H1 (cell line): ENCODE measurements at regions not wholly inside any gene's neighbourhood (a gene's known extent, or its start where the extent isn't known, plus 50 kb on each side); places are given as distances from the start of the nearest gene placed in this dataset.

Experiments used
- CTCF ChIA-PET: fragments of 300-600 bp; sonication (Branson Sonifier 250); formaldehyde crosslinking; loops from one replicate; lab custom pipeline; 2021; ENCODE audit not compliant: partially characterized antibody; lab: Charles Lee
- POLR2A ChIA-PET: fragments of 300-600 bp; sonication (Branson Sonifier 250); formaldehyde crosslinking; loops from one replicate; lab custom pipeline; 2021; ENCODE audit warnings: inconsistent platforms; ENCODE audit not compliant: partially characterized antibody; lab: Charles Lee
- DNase-seq, 2 experiments: peaks; one replicate each; pipeline versions ENCODE4 v3.0.0 to v3.0.0-alpha.2; 2010 to 2022; ENCODE audit warnings: low spot score in 2 of 2, low read depth in 1 of 2, mixed read lengths in 1 of 2
- FAIRE-seq: peaks from 2 replicates; lab custom pipeline; 2011; peaks lifted over from hg19 to GRCh38; lab: Jason Lieb, UNC
- H2AFZ ChIP-seq: 2 replicates; pipeline ENCODE4 v1.8.1; 2012; ENCODE audit warnings: low read length, inconsistent platforms
- H2AK5ac ChIP-seq: 2 replicates; pipeline ENCODE4 v1.6.1; 2013; ENCODE audit warnings: low read depth, low read length
- H2BK120ac ChIP-seq: replicated peaks from 2 replicates; pipeline ENCODE3; 2013; ENCODE audit warnings: low read depth, low read length, inconsistent platforms
- H2BK12ac ChIP-seq: 2 replicates; pipeline ENCODE4 v1.6.1; 2013; ENCODE audit warnings: low read depth, low read length
- H2BK15ac ChIP-seq: 2 replicates; pipeline ENCODE4 v1.6.1; 2013; ENCODE audit warnings: low read length
- H2BK20ac ChIP-seq: 2 replicates; pipeline ENCODE4 v1.6.1; 2013; ENCODE audit warnings: low read length
- H2BK5ac ChIP-seq: 2 replicates; pipeline ENCODE4 v1.6.1; 2013; ENCODE audit warnings: low read depth, low read length
- H3K14ac ChIP-seq: 2 replicates; pipeline ENCODE4 v1.6.1; 2013; ENCODE audit warnings: inconsistent platforms; ENCODE audit not compliant: insufficient read length
- H3K18ac ChIP-seq: 2 replicates; pipeline ENCODE4 v1.6.1; 2013; ENCODE audit warnings: low read length; ENCODE audit errors: extremely low read depth
- H3K23ac ChIP-seq: 2 replicates; pipeline ENCODE4 v1.6.1; 2013; ENCODE audit warnings: inconsistent platforms; ENCODE audit not compliant: insufficient read length
- H3K23me2 ChIP-seq: 2 replicates; pipeline ENCODE4 v1.6.1; 2013; ENCODE audit warnings: low read depth, low read length
- H3K27ac ChIP-seq: 2 replicates; pipeline ENCODE4 v1.6.1; 2011; ENCODE audit warnings: low read depth, low read length, inconsistent platforms
- H3K27me3 ChIP-seq, 4 experiments: replicated peaks in 1 of 4; 1 replicate in 1 of 4; 2 replicates in 3 of 4; pipeline versions ENCODE4 v1.6.1 to v1.8.1; 2011 to 2013; ENCODE audit warnings: low read length in 3 of 4, mild to moderate bottlenecking in 3 of 4, inconsistent platforms in 2 of 4, mixed read lengths in 2 of 4, moderate library complexity in 1 of 4; ENCODE audit not compliant: control insufficient read depth in 3 of 4, insufficient read depth in 3 of 4; ENCODE audit errors: extremely low read depth in 1 of 4
- H3K36me3 ChIP-seq, 4 experiments: 2 replicates each; pipeline versions ENCODE4 v1.6.1 to v1.8.1; 2011 to 2013; ENCODE audit warnings: mild to moderate bottlenecking in 4 of 4, low read length in 3 of 4, moderate library complexity in 2 of 4, control low read depth in 1 of 4, inconsistent platforms in 1 of 4; ENCODE audit not compliant: insufficient read depth in 4 of 4, control insufficient read depth in 2 of 4
- H3K4ac ChIP-seq: replicated peaks from 2 replicates; pipeline ENCODE3; 2013; ENCODE audit warnings: low read length, low read depth, mixed read lengths, inconsistent platforms; ENCODE audit not compliant: insufficient read length
- H3K4me1 ChIP-seq, 4 experiments: replicated peaks in 1 of 4; 1 replicate in 1 of 4; 2 replicates in 3 of 4; pipeline versions ENCODE4 v1.6.1 to v1.8.1; 2011 to 2013; ENCODE audit warnings: low read length in 3 of 4, inconsistent platforms in 2 of 4, mixed read lengths in 1 of 4; ENCODE audit not compliant: insufficient read depth in 4 of 4, control insufficient read depth in 3 of 4
- H3K4me2 ChIP-seq, 2 experiments: 2 replicates each; pipeline versions ENCODE4 v1.6.1 to v1.8.1; 2011 to 2013; ENCODE audit warnings: low read depth in 2 of 2, low read length in 2 of 2, control low read depth in 1 of 2, inconsistent platforms in 1 of 2, mild to moderate bottlenecking in 1 of 2; ENCODE audit not compliant: insufficient read depth in 1 of 2
- H3K4me3 ChIP-seq, 4 experiments: fragments of 200-600, 300-600 bp in 1 of 4; sonication (generic), shearing (Covaris generic), sonication (Bioruptor Twin) in 1 of 4; 2 replicates each; pipeline versions ENCODE4 v1.5.1 to v1.8.1; 2011 to 2016; ENCODE audit warnings: low read length in 4 of 4, low read depth in 3 of 4, control low read depth in 2 of 4, inconsistent platforms in 2 of 4, mild to moderate bottlenecking in 2 of 4, mixed read lengths in 1 of 4, moderate library complexity in 1 of 4; ENCODE audit not compliant: insufficient read depth in 2 of 4; ENCODE audit errors: extremely low read depth in 1 of 4
- H3K56ac ChIP-seq: replicated peaks from 2 replicates; pipeline ENCODE3; 2013; ENCODE audit warnings: low read depth, mild to moderate bottlenecking, mixed read lengths, low read length, inconsistent platforms; ENCODE audit not compliant: insufficient read length
- H3K79me1 ChIP-seq: 2 replicates; pipeline ENCODE4 v1.6.1; 2013; ENCODE audit warnings: low read depth, low read length, control low read depth
- H3K79me2 ChIP-seq, 2 experiments: 2 replicates each; pipeline versions ENCODE4 v1.6.1 to v1.8.1; 2012 to 2013; ENCODE audit warnings: low read length in 2 of 2, mild to moderate bottlenecking in 2 of 2, inconsistent platforms in 1 of 2; ENCODE audit not compliant: insufficient read depth in 2 of 2, control insufficient read depth in 1 of 2
- H3K9ac ChIP-seq, 4 experiments: replicated peaks in 1 of 4; 1 replicate in 1 of 4; 2 replicates in 3 of 4; pipeline versions ENCODE4 v1.6.1 to v1.8.1; 2011 to 2013; ENCODE audit warnings: low read depth in 3 of 4, low read length in 3 of 4, control low read depth in 2 of 4, mild to moderate bottlenecking in 2 of 4, moderate library complexity in 2 of 4, inconsistent platforms in 1 of 4; ENCODE audit errors: extremely low read depth in 1 of 4
- H3K9me3 ChIP-seq, 2 experiments: 2 replicates each; pipeline versions ENCODE4 v1.6.1 to v1.8.1; 2012 to 2013; ENCODE audit warnings: mild to moderate bottlenecking in 2 of 2, moderate library complexity in 2 of 2, control low read depth in 1 of 2, inconsistent platforms in 1 of 2, low read depth in 1 of 2, low read length in 1 of 2, mixed read lengths in 1 of 2; ENCODE audit not compliant: insufficient read depth in 2 of 2
- H4K20me1 ChIP-seq, 2 experiments: replicated peaks in 1 of 2; 2 replicates each; pipeline versions ENCODE3 to v1.8.1; 2011 to 2013; ENCODE audit warnings: inconsistent platforms in 2 of 2, low read length in 2 of 2, mild to moderate bottlenecking in 1 of 2; ENCODE audit not compliant: insufficient read depth in 2 of 2, control insufficient read depth in 1 of 2
- H4K5ac ChIP-seq: 2 replicates; pipeline ENCODE4 v1.6.1; 2013; ENCODE audit warnings: low read length, low read depth, mixed read lengths, inconsistent platforms; ENCODE audit not compliant: insufficient read length
- H4K8ac ChIP-seq: 2 replicates; pipeline ENCODE4 v1.8.0; 2013; ENCODE audit warnings: mild to moderate bottlenecking, moderate library complexity, low read length, inconsistent platforms; ENCODE audit not compliant: insufficient read depth; ENCODE audit errors: extremely low read depth
- H4K91ac ChIP-seq: replicated peaks from 2 replicates; pipeline ENCODE3; 2013; ENCODE audit warnings: low read length, mixed read lengths, inconsistent platforms; ENCODE audit not compliant: insufficient read length
- CHD2 ChIP-seq: IDR thresholded peaks from 2 replicates; pipeline ENCODE4 v1.6.1; 2012; ENCODE audit warnings: low read length, improper control_type of control experiment
- GABPA ChIP-seq: IDR thresholded peaks from 2 replicates; pipeline ENCODE4 v1.6.1; 2011; ENCODE audit warnings: mild to moderate bottlenecking, low read length, moderate library complexity, borderline replicate concordance; ENCODE audit not compliant: insufficient read depth
- RBBP5 ChIP-seq: IDR thresholded peaks from 2 replicates; pipeline ENCODE4 v1.7.1; 2012; ENCODE audit warnings: low read depth, mild to moderate bottlenecking, inconsistent platforms, low read length, moderate library complexity, borderline replicate concordance
- WGBS, 2 experiments: shearing (Covaris generic) in 1 of 2; methylation state at CpG; one replicate each; pipeline versions ENCODE4 v1.1.6 to v1.1.7; 2013 to 2015; ENCODE audit warnings: low lambda C conversion rate in 2 of 2, mixed read lengths in 2 of 2, inconsistent platforms in 1 of 2, low coverage in 1 of 2, missing lambda C conversion rate in 1 of 2; ENCODE audit not compliant: insufficient replicate concordance in 2 of 2, insufficient coverage in 1 of 2, insufficient read length in 1 of 2; ENCODE audit errors: extremely low coverage in 1 of 2, missing lambda C conversion rate in 1 of 2; 5-methylcytosine and 5-hydroxymethylcytosine counted together

DNA sequence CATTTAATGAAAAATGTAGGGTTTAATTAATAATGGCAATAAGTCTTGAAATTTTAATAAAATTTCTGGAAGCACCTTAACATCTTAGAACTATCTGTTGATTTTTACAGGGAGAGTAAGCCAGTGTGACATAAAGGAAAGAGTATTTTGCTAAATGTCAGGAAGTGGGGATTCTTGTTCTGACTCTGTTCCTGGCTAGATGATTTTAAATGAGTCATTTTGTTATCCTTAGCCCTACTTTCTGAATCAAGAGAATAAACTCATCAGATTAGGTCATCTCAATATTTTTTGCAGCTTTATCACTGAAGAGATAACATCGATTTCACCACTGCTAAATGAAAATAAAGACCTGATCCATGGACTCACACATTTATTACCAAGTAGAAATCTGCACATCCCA is 377.5 kb upstream of the CYRIA start:
- no peak overlapping the region for H3K56ac ChIP-seq
- no peak overlapping the region for H3K18ac ChIP-seq
- H3K14ac ChIP-seq = no peak overlapping the region
- no peaks in the 10 kb centered on the region for H3K9me3 ChIP-seq
- 89% methylated on average over 1 of the region's 1 CpG; no CpG with 5 or more reads in 1 of the 2 experiments for WGBS, 2 experiments
- H2AK5ac ChIP-seq = no peak overlapping the region
- no peaks in the 10 kb centered on the region for H3K23me2 ChIP-seq
- H3K4me2 ChIP-seq = no peak overlapping the region
- FAIRE-seq (no peak), DNase-seq (no peak)
- H2BK5ac ChIP-seq = no peak overlapping the region
- no peak overlapping the region for H2BK12ac ChIP-seq
- no peak overlapping the region for H2BK120ac ChIP-seq
- H3K79me1 ChIP-seq = no peaks in the 10 kb centered on the region
- H3K4me3 ChIP-seq = no peak overlapping the region
- H3K36me3 ChIP-seq = no peaks in the 10 kb centered on the region
- H3K4me1 ChIP-seq = no peaks in the 10 kb centered on the region
- no peak overlapping the region for H2BK20ac ChIP-seq
- H3K79me2 ChIP-seq = no peaks in the 10 kb centered on the region
- no peak overlapping the region for H4K8ac ChIP-seq
- POLR2A ChIA-PET = no interaction called here
- no peak overlapping the region for H4K5ac ChIP-seq
- TF ChIP-seq RBBP5 = no peak
- no peak for TF ChIP-seq CHD2
- no peak for TF ChIP-seq GABPA
- no peak overlapping the region for H2BK15ac ChIP-seq
- CTCF ChIA-PET = interaction anchor here (1.1 kb wide), 1 partner anchor 11 kb away, joined by 3 read pairs; no protein-coding TSS in a partner anchor
- no peak overlapping the region for H4K91ac ChIP-seq
- no peaks in the 10 kb centered on the region for H3K27me3 ChIP-seq
- no peak overlapping the region for H3K9ac ChIP-seq
- no peaks in the 10 kb centered on the region for H4K20me1 ChIP-seq
- no peak overlapping the region for H3K27ac ChIP-seq
- H2AFZ ChIP-seq = no peak overlapping the region
- no peak overlapping the region for H3K23ac ChIP-seq
- H3K4ac ChIP-seq = no peak overlapping the region
